Smooth muscle cell (in vitro differentiated cells): ENCODE measurements at regions not wholly inside any gene's neighbourhood (a gene's known extent, or its start where the extent isn't known, plus 50 kb on each side); places are given as distances from the start of the nearest gene placed in this dataset.

ENCODE experiments used
- DNase-seq: peaks from one replicate; lab custom pipeline; 2025; ENCODE audit not compliant: unreplicated experiment; lab: John Stamatoyannopoulos, UW
- H2AFZ ChIP-seq: fragments of 200-600 bp; sonication (generic); 2 replicates; pipeline ENCODE4 v1.6.0; 2016; ENCODE audit warnings: antibody characterized with exemption, low read depth, mild to moderate bottlenecking
- H3F3A ChIP-seq: fragments of 200-600 bp; sonication (generic); 2 replicates; pipeline ENCODE4 v1.6.0; 2017; ENCODE audit warnings: antibody characterized with exemption, low read depth
- H3K27ac ChIP-seq: fragments of 200-600 bp; sonication (generic); 2 replicates; pipeline ENCODE4 v1.5.1; 2016; ENCODE audit warnings: low read depth, mild to moderate bottlenecking
- H3K27me3 ChIP-seq: fragments of 200-600 bp; sonication (generic); 2 replicates; pipeline ENCODE4 v1.6.1; 2016; ENCODE audit warnings: low read depth, mild to moderate bottlenecking
- H3K36me3 ChIP-seq: fragments of 200-600 bp; sonication (generic); 2 replicates; pipeline ENCODE4 v1.5.1; 2016; ENCODE audit warnings: low read depth
- H3K4me1 ChIP-seq: fragments of 200-600 bp; sonication (generic); 2 replicates; pipeline ENCODE4 v1.5.1; 2016; ENCODE audit warnings: low read depth
- H3K4me2 ChIP-seq: fragments of 200-600 bp; sonication (generic); 2 replicates; pipeline ENCODE4 v1.6.0; 2016; ENCODE audit warnings: mild to moderate bottlenecking
- H3K4me3 ChIP-seq: fragments of 200-600 bp; sonication (generic); 2 replicates; pipeline ENCODE4 v1.5.1; 2016; ENCODE audit warnings: mild to moderate bottlenecking
- H3K79me2 ChIP-seq: fragments of 200-600 bp; sonication (generic); 2 replicates; pipeline ENCODE4 v1.6.0; 2016; ENCODE audit warnings: low read depth, mild to moderate bottlenecking
- H3K9ac ChIP-seq: fragments of 200-600 bp; sonication (generic); 2 replicates; pipeline ENCODE4 v1.6.0; 2016; ENCODE audit warnings: low read depth
- H3K9me3 ChIP-seq: fragments of 200-600 bp; sonication (generic); replicated peaks from 2 replicates; pipeline ENCODE4 v1.5.1; 2016; ENCODE audit warnings: low read depth
- H4K20me1 ChIP-seq: fragments of 200-600 bp; sonication (generic); 2 replicates; pipeline ENCODE4 v1.6.0; 2016; ENCODE audit warnings: low read depth
- WGBS: methylation state at CpG from one replicate; pipeline ENCODE4 v1.1.7; 2016; ENCODE audit warnings: low lambda C conversion rate; 5-methylcytosine and 5-hydroxymethylcytosine counted together
- TF ChIP-seq, protein P1 (sequence below): fragments of 200-600 bp; sonication (generic); IDR thresholded peaks from 2 replicates; pipeline ENCODE4 v1.5.1; 2017; ENCODE audit warnings: borderline replicate concordance, mild to moderate bottlenecking, antibody characterized with exemption; ENCODE audit not compliant: insufficient read depth, poor library complexity, severe bottlenecking

DNA sequence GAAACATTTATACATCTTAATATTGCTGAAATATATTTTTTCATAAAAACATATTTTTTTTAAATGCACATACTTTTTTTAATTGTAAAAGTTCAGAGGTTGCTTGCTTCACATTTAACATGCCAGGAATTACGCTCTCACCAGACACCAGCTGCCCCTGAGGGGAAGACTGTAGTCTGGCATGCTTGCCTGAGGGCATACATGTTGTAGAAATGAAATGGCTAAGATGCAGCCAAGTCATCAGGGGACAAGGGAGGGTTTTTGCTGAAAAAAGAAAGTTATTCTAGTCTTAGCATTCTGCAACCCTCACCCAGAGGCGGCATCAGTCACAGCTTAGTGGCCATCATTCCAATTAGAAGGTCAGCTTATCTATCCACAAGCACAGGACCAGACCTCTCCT is 426.7 kb upstream of the FTMT start:
- DNase-seq, result no peak
- Histone ChIP-seq H3K79me2 (no peaks in the 10 kb centered on the region), H3K4me3 (no peak overlapping the region), H3K27me3 (no peaks in the 10 kb centered on the region), H4K20me1 (no peaks in the 10 kb centered on the region), H2AFZ (no peak overlapping the region), H3F3A (no peaks in the 10 kb centered on the region), H3K9ac (no peak overlapping the region), H3K4me2 (no peak overlapping the region), H3K36me3 (no peaks in the 10 kb centered on the region), H3K4me1 (no peaks in the 10 kb centered on the region), H3K27ac (no peak overlapping the region), H3K9me3 (no peaks in the 10 kb centered on the region)
- TF ChIP-seq, protein P1, sequence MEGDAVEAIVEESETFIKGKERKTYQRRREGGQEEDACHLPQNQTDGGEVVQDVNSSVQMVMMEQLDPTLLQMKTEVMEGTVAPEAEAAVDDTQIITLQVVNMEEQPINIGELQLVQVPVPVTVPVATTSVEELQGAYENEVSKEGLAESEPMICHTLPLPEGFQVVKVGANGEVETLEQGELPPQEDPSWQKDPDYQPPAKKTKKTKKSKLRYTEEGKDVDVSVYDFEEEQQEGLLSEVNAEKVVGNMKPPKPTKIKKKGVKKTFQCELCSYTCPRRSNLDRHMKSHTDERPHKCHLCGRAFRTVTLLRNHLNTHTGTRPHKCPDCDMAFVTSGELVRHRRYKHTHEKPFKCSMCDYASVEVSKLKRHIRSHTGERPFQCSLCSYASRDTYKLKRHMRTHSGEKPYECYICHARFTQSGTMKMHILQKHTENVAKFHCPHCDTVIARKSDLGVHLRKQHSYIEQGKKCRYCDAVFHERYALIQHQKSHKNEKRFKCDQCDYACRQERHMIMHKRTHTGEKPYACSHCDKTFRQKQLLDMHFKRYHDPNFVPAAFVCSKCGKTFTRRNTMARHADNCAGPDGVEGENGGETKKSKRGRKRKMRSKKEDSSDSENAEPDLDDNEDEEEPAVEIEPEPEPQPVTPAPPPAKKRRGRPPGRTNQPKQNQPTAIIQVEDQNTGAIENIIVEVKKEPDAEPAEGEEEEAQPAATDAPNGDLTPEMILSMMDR, result no peak
- 56% methylated on average over 2 of the region's 2 CpGs for WGBS

DNA sequence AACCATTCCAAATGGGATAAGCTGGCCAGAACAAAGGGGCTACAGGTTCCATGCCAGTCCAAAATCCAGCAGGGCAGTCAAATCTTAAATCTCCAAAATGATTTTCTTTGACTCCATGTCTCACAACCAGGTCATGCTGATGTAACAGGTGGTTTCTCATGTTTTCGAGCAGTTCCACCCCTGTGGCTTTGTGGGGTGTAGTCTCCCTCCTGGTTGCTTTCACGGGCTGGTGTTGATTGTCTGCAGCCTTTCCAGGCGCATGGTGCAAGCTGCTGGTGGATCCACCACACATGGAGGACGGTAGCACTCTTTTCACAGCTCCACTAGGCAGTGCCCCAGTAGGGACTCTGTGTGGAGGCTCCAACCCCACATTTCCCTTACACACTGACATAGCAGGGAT is 425.5 kb upstream of the FTMT start:
- WGBS, result 88% methylated on average over 4 of the region's 4 CpGs
- TF ChIP-seq, protein P1, result no peak
- no peaks in the 10 kb centered on the region for H3F3A ChIP-seq
- H3K27ac ChIP-seq, result no peak overlapping the region
- no peak overlapping the region for H3K4me3 ChIP-seq
- no peak overlapping the region for H3K9ac ChIP-seq
- no peaks in the 10 kb centered on the region for H3K27me3 ChIP-seq
- no peak overlapping the region for H2AFZ ChIP-seq
- no peak for DNase-seq
- no peaks in the 10 kb centered on the region for H3K4me1 ChIP-seq
- no peaks in the 10 kb centered on the region for H4K20me1 ChIP-seq
- H3K79me2 ChIP-seq, result no peaks in the 10 kb centered on the region
- no peaks in the 10 kb centered on the region for H3K36me3 ChIP-seq
- no peaks in the 10 kb centered on the region for H3K9me3 ChIP-seq
- H3K4me2 ChIP-seq, result no peak overlapping the region

DNA sequence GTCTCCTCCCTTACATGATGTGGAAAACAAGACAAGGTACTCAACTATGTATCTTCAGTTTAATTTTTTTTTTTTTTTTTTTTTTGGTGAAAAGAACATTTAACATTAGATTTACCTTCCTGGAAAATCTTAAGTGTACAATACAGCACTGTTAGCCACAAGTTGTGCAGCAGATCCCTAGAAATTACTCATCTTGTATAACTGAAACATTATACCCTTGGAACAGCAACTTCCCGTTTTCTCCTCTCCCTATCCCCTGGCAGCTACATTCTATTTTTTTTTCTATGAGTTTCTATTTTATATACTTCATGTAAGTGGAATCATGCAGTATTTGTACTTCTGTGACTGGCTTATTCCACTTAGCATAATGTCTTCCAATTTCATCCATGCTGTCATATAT is 421.9 kb upstream of the FTMT start:
- Histone ChIP-seq H4K20me1 (no peaks in the 10 kb centered on the region), H3K36me3 (no peaks in the 10 kb centered on the region), H3F3A (no peaks in the 10 kb centered on the region), H2AFZ (no peak overlapping the region), H3K4me2 (no peak overlapping the region), H3K9me3 (no peaks in the 10 kb centered on the region), H3K27me3 (no peaks in the 10 kb centered on the region), H3K9ac (no peak overlapping the region), H3K4me1 (no peaks in the 10 kb centered on the region), H3K4me3 (no peak overlapping the region), H3K79me2 (no peaks in the 10 kb centered on the region), H3K27ac (no peak overlapping the region)
- no peak for DNase-seq
- 80% methylated on average over 1 of the region's 1 CpG for WGBS
- TF ChIP-seq, protein P1, result no peak

DNA sequence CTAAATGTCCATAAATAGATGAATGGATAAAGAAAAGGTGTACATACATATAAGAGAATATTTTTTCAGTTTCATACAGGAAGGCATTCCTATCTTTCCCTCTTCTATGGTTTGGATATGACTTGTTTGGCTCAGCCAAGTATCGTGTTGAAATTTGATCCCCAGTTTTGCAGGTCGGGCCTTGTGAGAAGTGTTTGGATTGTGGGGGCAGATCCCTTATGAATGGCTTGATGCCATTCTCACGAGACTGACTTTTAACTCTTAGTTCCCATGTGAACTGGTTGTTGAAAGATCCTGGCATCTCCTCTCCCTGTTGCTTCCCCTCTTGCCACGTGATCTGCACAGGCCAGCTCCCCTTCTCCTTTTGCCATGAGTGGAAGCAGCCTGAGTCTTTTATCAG is 421.1 kb upstream of the FTMT start:
- no peak overlapping the region for H3K9ac ChIP-seq
- H3K27ac ChIP-seq, result no peak overlapping the region
- H2AFZ ChIP-seq, result no peak overlapping the region
- no peaks in the 10 kb centered on the region for H3K9me3 ChIP-seq
- no peaks in the 10 kb centered on the region for H3K36me3 ChIP-seq
- H3F3A ChIP-seq, result no peaks in the 10 kb centered on the region
- TF ChIP-seq, protein P1, result no peak
- DNase-seq, result no peak
- WGBS, result 63% methylated on average over 4 of the region's 4 CpGs
- H3K4me3 ChIP-seq, result no peak overlapping the region
- no peaks in the 10 kb centered on the region for H4K20me1 ChIP-seq
- H3K4me2 ChIP-seq, result no peak overlapping the region
- H3K27me3 ChIP-seq, result no peaks in the 10 kb centered on the region
- no peaks in the 10 kb centered on the region for H3K79me2 ChIP-seq
- no peaks in the 10 kb centered on the region for H3K4me1 ChIP-seq
